GM23338 (cell line): ENCODE measurements at regions not wholly inside any gene's neighbourhood (a gene's known extent, or its start where the extent isn't known, plus 50 kb on each side); places are given as distances from the start of the nearest gene placed in this dataset.

Experiments used
- EZH2 ChIP-seq: fragments of 200-600 bp; sonication (generic); IDR thresholded peaks from one replicate; pipeline ENCODE4 v1.8.0; 2017; ENCODE audit warnings: antibody characterized with exemption, mild to moderate bottlenecking, low read depth; ENCODE audit not compliant: unreplicated experiment
- NANOG ChIP-seq: IDR thresholded peaks from 2 replicates; pipeline ENCODE4 v1.6.1; 2016; ENCODE audit warnings: antibody characterized with exemption, borderline replicate concordance
- ZNF114 ChIP-seq: fragments of 250-450 bp; sonication (Bioruptor Pico); IDR thresholded peaks from 2 replicates; pipeline ENCODE4 v1.5.0; 2020; ENCODE audit warnings: mild to moderate bottlenecking, moderate library complexity
- ZNF462 ChIP-seq: fragments of 250-450 bp; sonication (Bioruptor Pico); IDR thresholded peaks from 2 replicates; pipeline ENCODE4 v1.5.0; 2020; ENCODE audit warnings: mild to moderate bottlenecking, moderate library complexity
- TF ChIP-seq, protein P1 (sequence below): IDR thresholded peaks from one replicate; pipeline ENCODE4 v1.6.1; 2018; ENCODE audit warnings: antibody characterized with exemption; ENCODE audit not compliant: unreplicated experiment

- TF ChIP-seq ZNF462 (no peak), ZNF114 (CRISPR knock-in tag) (no peak), EZH2 (no peak), NANOG (no peak)
- TF ChIP-seq, protein P1, sequence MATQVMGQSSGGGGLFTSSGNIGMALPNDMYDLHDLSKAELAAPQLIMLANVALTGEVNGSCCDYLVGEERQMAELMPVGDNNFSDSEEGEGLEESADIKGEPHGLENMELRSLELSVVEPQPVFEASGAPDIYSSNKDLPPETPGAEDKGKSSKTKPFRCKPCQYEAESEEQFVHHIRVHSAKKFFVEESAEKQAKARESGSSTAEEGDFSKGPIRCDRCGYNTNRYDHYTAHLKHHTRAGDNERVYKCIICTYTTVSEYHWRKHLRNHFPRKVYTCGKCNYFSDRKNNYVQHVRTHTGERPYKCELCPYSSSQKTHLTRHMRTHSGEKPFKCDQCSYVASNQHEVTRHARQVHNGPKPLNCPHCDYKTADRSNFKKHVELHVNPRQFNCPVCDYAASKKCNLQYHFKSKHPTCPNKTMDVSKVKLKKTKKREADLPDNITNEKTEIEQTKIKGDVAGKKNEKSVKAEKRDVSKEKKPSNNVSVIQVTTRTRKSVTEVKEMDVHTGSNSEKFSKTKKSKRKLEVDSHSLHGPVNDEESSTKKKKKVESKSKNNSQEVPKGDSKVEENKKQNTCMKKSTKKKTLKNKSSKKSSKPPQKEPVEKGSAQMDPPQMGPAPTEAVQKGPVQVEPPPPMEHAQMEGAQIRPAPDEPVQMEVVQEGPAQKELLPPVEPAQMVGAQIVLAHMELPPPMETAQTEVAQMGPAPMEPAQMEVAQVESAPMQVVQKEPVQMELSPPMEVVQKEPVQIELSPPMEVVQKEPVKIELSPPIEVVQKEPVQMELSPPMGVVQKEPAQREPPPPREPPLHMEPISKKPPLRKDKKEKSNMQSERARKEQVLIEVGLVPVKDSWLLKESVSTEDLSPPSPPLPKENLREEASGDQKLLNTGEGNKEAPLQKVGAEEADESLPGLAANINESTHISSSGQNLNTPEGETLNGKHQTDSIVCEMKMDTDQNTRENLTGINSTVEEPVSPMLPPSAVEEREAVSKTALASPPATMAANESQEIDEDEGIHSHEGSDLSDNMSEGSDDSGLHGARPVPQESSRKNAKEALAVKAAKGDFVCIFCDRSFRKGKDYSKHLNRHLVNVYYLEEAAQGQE: no peak
Measured at GRCh38 chr20:50343490-50344179, 153.0 kb downstream of the CEBPB start (continued).
